ENCODE measurements at regions not wholly inside any gene's neighbourhood (a gene's known extent, or its start where the extent isn't known, plus 50 kb on each side); places are given as distances from the start of the nearest gene placed in this dataset.

DNA sequence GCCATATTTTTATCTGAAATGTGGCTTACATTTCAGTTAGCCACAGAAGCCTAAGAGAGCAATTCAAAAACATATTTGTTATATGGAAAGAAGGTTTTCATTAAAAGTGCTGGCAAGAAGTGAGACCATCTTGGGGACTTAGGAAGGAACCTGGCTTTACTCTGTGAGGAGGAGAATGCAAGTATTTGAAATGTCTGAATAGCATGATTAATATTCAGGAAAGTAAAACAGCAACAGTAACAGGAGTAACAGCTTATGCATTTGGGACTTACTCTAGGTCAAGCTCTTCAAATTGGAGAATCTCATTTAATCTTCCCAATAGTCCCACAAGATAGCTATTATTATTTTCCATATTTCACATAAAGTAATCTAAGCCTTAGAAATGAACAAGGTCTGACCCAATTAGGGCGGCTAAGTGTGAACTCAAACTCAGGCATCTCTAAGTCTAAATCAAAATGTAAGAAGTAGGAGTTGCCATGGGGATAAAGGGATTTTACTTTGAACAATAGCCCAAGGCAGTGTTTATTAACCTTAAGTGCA, 816.5 kb downstream of the BCKDHB start:
- TF ChIP-seq, protein P1, sequence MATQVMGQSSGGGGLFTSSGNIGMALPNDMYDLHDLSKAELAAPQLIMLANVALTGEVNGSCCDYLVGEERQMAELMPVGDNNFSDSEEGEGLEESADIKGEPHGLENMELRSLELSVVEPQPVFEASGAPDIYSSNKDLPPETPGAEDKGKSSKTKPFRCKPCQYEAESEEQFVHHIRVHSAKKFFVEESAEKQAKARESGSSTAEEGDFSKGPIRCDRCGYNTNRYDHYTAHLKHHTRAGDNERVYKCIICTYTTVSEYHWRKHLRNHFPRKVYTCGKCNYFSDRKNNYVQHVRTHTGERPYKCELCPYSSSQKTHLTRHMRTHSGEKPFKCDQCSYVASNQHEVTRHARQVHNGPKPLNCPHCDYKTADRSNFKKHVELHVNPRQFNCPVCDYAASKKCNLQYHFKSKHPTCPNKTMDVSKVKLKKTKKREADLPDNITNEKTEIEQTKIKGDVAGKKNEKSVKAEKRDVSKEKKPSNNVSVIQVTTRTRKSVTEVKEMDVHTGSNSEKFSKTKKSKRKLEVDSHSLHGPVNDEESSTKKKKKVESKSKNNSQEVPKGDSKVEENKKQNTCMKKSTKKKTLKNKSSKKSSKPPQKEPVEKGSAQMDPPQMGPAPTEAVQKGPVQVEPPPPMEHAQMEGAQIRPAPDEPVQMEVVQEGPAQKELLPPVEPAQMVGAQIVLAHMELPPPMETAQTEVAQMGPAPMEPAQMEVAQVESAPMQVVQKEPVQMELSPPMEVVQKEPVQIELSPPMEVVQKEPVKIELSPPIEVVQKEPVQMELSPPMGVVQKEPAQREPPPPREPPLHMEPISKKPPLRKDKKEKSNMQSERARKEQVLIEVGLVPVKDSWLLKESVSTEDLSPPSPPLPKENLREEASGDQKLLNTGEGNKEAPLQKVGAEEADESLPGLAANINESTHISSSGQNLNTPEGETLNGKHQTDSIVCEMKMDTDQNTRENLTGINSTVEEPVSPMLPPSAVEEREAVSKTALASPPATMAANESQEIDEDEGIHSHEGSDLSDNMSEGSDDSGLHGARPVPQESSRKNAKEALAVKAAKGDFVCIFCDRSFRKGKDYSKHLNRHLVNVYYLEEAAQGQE (IDR thresholded peaks at IDR 0.05) = no peak
- TF ChIP-seq CTCF (IDR thresholded peaks at IDR 0.05; ENCODE audit: low read depth, low read length, missing input control) (no peak), EGR1 (IDR thresholded peaks at IDR 0.05; ENCODE audit: low read depth in 2 of 2) (no peak), JUND (IDR thresholded peaks at IDR 0.05) (no peak)
